GM23338 (cell line): ENCODE measurements at regions not wholly inside any gene's neighbourhood (a gene's known extent, or its start where the extent isn't known, plus 50 kb on each side); places are given as distances from the start of the nearest gene placed in this dataset.

Source experiments
- ATAC-seq: fragments of 200-7000 bp; cut with Tn5 transposase; 3 replicates; pipeline ENCODE4 v1.9.1; 2020
- DNase-seq: peaks from one replicate; pipeline ENCODE4 v3.0.0-alpha.2; 2015; ENCODE audit warnings: low spot score
- H2AFZ ChIP-seq: fragments of 200-600 bp; sonication (generic); 2 replicates; pipeline ENCODE4 v1.8.0; 2016; ENCODE audit warnings: antibody characterized with exemption, mild to moderate bottlenecking, moderate library complexity
- H3F3A ChIP-seq: fragments of 200-600 bp; sonication (generic); replicated peaks from 2 replicates; pipeline ENCODE4 v1.8.0; 2017; ENCODE audit warnings: antibody characterized with exemption, mixed run types, low read depth
- H3K27ac ChIP-seq: fragments of 200-600 bp; sonication (generic); 2 replicates; pipeline ENCODE4 v1.6.1; 2016; ENCODE audit warnings: low read depth
- H3K27me3 ChIP-seq: fragments of 200-600 bp; sonication (generic); 2 replicates; pipeline ENCODE4 v1.8.0; 2016; ENCODE audit warnings: mild to moderate bottlenecking, mixed run types, moderate library complexity; ENCODE audit not compliant: insufficient read depth
- H3K36me3 ChIP-seq: fragments of 200-600 bp; sonication (generic); 2 replicates; pipeline ENCODE4 v1.8.0; 2016; ENCODE audit warnings: mild to moderate bottlenecking; ENCODE audit not compliant: insufficient read depth
- H3K4me1 ChIP-seq: fragments of 200-600 bp; sonication (generic); 2 replicates; pipeline ENCODE4 v1.8.0; 2016; ENCODE audit warnings: mild to moderate bottlenecking, moderate library complexity; ENCODE audit not compliant: insufficient read depth
- H3K4me2 ChIP-seq: fragments of 200-600 bp; sonication (generic); 2 replicates; pipeline ENCODE4 v1.7.1; 2017; ENCODE audit warnings: mixed run types
- H3K4me3 ChIP-seq: fragments of 200-600 bp; sonication (generic); 2 replicates; pipeline ENCODE4 v1.6.1; 2016; ENCODE audit warnings: mixed run types
- H3K79me2 ChIP-seq: fragments of 200-600 bp; sonication (generic); replicated peaks from 2 replicates; pipeline ENCODE4 v1.8.0; 2017; ENCODE audit warnings: mild to moderate bottlenecking; ENCODE audit not compliant: insufficient read depth
- H3K9me2 ChIP-seq: fragments of 200-600 bp; sonication (generic); 2 replicates; pipeline ENCODE4 v1.8.0; 2017; ENCODE audit not compliant: insufficient read depth
- H4K20me1 ChIP-seq: fragments of 200-600 bp; sonication (generic); replicated peaks from 2 replicates; pipeline ENCODE4 v1.8.0; 2017; ENCODE audit warnings: mild to moderate bottlenecking; ENCODE audit not compliant: insufficient read depth
- H3K27ac Mint-ChIP-seq: 2 replicates; pipeline ENCODE4 v1.8.0; 2020; ENCODE audit warnings: inconsistent platforms, mild to moderate bottlenecking, moderate library complexity, mixed read lengths
- H3K27me3 Mint-ChIP-seq: 3 replicates; pipeline ENCODE4 v1.8.0; 2022; ENCODE audit warnings: low read depth, mild to moderate bottlenecking, moderate library complexity, mixed read lengths, inconsistent platforms; ENCODE audit not compliant: insufficient read depth, poor library complexity
- H3K36me3 Mint-ChIP-seq: 3 replicates; pipeline ENCODE4 v1.8.0; 2021; ENCODE audit warnings: low read depth, mild to moderate bottlenecking, inconsistent platforms, moderate library complexity, mixed read lengths
- H3K4me1 Mint-ChIP-seq: 3 replicates; pipeline ENCODE4 v1.8.0; 2020; ENCODE audit warnings: mild to moderate bottlenecking, inconsistent platforms, mixed read lengths
- H3K4me3 Mint-ChIP-seq: 3 replicates; pipeline ENCODE4 v1.8.0; 2021; ENCODE audit warnings: moderate library complexity, mild to moderate bottlenecking, inconsistent platforms, mixed read lengths
- H3K9me3 Mint-ChIP-seq: 3 replicates; pipeline ENCODE4 v1.8.0; 2020; ENCODE audit warnings: moderate library complexity, mild to moderate bottlenecking, inconsistent platforms, mixed read lengths
- POLR2AphosphoS5 ChIP-seq: IDR thresholded peaks from 2 replicates; pipeline ENCODE4 v1.6.1; 2016; ENCODE audit warnings: antibody characterized with exemption, low read depth
- STAT1 ChIP-seq: IDR thresholded peaks from one replicate; pipeline ENCODE4 v1.6.1; 2016; ENCODE audit warnings: antibody characterized with exemption; ENCODE audit not compliant: unreplicated experiment
- TF ChIP-seq, protein P1 (sequence below), 2 experiments: fragments of 200-600 bp in 1 of 2; sonication (generic) in 1 of 2; conservative IDR thresholded peaks; 2 replicates each; pipeline versions ENCODE4 v1.5.1 to v1.6.1; 2016 to 2017; ENCODE audit warnings: antibody characterized with exemption in 2 of 2, low read depth in 2 of 2, mild to moderate bottlenecking in 2 of 2, moderate library complexity in 1 of 2
- TF ChIP-seq, protein P2 (sequence below): fragments of 250-450 bp; sonication (Bioruptor Pico); IDR thresholded peaks from 2 replicates; pipeline ENCODE4 v1.5.0; 2020; ENCODE audit warnings: mild to moderate bottlenecking, moderate library complexity

DNA sequence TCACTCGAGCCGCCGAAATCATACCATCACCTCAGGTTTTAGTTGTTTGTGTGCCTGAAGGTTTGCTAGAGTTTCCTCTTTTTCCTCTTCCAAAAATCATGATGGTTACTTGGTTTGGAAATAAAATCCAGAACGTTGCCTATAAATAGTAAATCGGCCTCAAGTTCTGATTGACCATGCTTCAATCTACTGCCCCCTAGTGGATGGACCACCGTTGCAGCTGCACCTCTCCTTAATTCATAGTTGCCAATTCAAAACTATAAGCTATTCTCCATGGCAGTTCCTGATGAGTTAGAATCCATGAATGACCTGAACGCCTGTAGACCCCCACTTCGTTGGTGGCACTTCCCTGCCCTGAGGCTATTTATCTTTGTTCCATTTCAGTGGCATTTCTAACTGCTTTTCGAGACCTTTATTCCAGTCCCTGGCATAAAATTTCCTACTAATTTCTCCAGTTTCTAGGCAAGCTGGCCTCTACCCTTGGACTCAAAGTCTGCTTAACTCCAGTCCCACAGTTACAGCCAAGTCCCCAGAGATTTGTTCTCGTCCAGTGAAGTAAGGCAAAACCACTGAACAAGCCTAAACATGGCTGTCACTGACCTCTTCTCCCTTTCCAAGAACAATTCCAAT, 422.6 kb downstream of the EFNA5 start:
- Mint-ChIP-seq H3K4me3 (no peak overlapping the region), H3K36me3 (no peaks in the 10 kb centered on the region), H3K4me1 (no peaks in the 10 kb centered on the region), H3K27me3 (peaks cover 1% of the 10 kb centered on the region), H3K9me3 (no peaks in the 10 kb centered on the region), H3K27ac (no peak overlapping the region)
- no peaks in the 10 kb centered on the region for H3K9me2 ChIP-seq
- H3K27me3 ChIP-seq: no peaks in the 10 kb centered on the region
- no peak overlapping the region for H3K27ac ChIP-seq
- no peaks in the 10 kb centered on the region for H4K20me1 ChIP-seq
- H2AFZ ChIP-seq: no peak overlapping the region
- no peak overlapping the region for H3K4me3 ChIP-seq
- peak; percentile 81 for DNase-seq
- no peaks in the 10 kb centered on the region for H3K79me2 ChIP-seq
- peak; percentile 68 for ATAC-seq
- TF ChIP-seq, protein P1, sequence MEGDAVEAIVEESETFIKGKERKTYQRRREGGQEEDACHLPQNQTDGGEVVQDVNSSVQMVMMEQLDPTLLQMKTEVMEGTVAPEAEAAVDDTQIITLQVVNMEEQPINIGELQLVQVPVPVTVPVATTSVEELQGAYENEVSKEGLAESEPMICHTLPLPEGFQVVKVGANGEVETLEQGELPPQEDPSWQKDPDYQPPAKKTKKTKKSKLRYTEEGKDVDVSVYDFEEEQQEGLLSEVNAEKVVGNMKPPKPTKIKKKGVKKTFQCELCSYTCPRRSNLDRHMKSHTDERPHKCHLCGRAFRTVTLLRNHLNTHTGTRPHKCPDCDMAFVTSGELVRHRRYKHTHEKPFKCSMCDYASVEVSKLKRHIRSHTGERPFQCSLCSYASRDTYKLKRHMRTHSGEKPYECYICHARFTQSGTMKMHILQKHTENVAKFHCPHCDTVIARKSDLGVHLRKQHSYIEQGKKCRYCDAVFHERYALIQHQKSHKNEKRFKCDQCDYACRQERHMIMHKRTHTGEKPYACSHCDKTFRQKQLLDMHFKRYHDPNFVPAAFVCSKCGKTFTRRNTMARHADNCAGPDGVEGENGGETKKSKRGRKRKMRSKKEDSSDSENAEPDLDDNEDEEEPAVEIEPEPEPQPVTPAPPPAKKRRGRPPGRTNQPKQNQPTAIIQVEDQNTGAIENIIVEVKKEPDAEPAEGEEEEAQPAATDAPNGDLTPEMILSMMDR (conservative IDR thresholded peaks at IDR 0.05; ENCODE audit: low read depth in 2 of 2): peak; percentile 87 to 96
- TF ChIP-seq POLR2AphosphoS5: no peak
- TF ChIP-seq, protein P2, sequence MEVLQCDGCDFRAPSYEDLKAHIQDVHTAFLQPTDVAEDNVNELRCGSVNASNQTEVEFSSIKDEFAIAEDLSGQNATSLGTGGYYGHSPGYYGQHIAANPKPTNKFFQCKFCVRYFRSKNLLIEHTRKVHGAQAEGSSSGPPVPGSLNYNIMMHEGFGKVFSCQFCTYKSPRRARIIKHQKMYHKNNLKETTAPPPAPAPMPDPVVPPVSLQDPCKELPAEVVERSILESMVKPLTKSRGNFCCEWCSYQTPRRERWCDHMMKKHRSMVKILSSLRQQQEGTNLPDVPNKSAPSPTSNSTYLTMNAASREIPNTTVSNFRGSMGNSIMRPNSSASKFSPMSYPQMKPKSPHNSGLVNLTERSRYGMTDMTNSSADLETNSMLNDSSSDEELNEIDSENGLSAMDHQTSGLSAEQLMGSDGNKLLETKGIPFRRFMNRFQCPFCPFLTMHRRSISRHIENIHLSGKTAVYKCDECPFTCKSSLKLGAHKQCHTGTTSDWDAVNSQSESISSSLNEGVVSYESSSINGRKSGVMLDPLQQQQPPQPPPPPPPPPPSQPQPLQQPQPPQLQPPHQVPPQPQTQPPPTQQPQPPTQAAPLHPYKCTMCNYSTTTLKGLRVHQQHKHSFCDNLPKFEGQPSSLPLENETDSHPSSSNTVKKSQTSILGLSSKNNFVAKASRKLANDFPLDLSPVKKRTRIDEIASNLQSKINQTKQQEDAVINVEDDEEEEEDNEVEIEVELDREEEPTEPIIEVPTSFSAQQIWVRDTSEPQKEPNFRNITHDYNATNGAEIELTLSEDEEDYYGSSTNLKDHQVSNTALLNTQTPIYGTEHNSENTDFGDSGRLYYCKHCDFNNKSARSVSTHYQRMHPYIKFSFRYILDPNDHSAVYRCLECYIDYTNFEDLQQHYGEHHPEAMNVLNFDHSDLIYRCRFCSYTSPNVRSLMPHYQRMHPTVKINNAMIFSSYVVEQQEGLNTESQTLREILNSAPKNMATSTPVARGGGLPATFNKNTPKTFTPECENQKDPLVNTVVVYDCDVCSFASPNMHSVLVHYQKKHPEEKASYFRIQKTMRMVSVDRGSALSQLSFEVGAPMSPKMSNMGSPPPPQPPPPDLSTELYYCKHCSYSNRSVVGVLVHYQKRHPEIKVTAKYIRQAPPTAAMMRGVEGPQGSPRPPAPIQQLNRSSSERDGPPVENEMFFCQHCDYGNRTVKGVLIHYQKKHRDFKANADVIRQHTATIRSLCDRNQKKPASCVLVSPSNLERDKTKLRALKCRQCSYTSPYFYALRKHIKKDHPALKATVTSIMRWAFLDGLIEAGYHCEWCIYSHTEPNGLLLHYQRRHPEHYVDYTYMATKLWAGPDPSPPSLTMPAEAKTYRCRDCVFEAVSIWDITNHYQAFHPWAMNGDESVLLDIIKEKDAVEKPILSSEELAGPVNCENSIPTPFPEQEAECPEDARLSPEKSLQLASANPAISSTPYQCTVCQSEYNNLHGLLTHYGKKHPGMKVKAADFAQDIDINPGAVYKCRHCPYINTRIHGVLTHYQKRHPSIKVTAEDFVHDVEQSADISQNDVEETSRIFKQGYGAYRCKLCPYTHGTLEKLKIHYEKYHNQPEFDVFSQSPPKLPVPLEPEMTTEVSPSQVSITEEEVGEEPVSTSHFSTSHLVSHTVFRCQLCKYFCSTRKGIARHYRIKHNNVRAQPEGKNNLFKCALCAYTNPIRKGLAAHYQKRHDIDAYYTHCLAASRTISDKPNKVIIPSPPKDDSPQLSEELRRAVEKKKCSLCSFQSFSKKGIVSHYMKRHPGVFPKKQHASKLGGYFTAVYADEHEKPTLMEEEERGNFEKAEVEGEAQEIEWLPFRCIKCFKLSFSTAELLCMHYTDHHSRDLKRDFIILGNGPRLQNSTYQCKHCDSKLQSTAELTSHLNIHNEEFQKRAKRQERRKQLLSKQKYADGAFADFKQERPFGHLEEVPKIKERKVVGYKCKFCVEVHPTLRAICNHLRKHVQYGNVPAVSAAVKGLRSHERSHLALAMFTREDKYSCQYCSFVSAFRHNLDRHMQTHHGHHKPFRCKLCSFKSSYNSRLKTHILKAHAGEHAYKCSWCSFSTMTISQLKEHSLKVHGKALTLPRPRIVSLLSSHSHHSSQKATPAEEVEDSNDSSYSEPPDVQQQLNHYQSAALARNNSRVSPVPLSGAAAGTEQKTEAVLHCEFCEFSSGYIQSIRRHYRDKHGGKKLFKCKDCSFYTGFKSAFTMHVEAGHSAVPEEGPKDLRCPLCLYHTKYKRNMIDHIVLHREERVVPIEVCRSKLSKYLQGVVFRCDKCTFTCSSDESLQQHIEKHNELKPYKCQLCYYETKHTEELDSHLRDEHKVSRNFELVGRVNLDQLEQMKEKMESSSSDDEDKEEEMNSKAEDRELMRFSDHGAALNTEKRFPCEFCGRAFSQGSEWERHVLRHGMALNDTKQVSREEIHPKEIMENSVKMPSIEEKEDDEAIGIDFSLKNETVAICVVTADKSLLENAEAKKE (CRISPR knock-in tag): no peak
- TF ChIP-seq STAT1: no peak
- no peaks in the 10 kb centered on the region for H3F3A ChIP-seq
- H3K36me3 ChIP-seq: no peaks in the 10 kb centered on the region
- H3K4me1 ChIP-seq: no peaks in the 10 kb centered on the region
- H3K4me2 ChIP-seq: no peak overlapping the region
